Kidney (tissue), 13 donors: ENCODE measurements at regions not wholly inside any gene's neighbourhood (a gene's known extent, or its start where the extent isn't known, plus 50 kb on each side); places are given as distances from the start of the nearest gene placed in this dataset.

Experiments used
- DNase-seq, 5 donors: peaks; one replicate each; pipeline ENCODE4 v3.0.0-alpha.2; 2013 to 2020
- FAIRE-seq: peaks from 2 replicates; lab custom pipeline; 2012; peaks lifted over from hg19 to GRCh38; lab: Jason Lieb, UNC
- H3K27ac ChIP-seq, 2 donors: one replicate each; pipeline ENCODE4 v1.7.0; 2013; ENCODE audit warnings: low read depth in 2 of 2, low read length in 2 of 2, inconsistent platforms in 1 of 2
- H3K27me3 ChIP-seq: one replicate; pipeline ENCODE4 v1.7.1; 2013; ENCODE audit warnings: low read length, inconsistent platforms; ENCODE audit not compliant: control insufficient read depth, insufficient read depth
- H3K36me3 ChIP-seq, 3 donors: one replicate each; pipeline versions ENCODE4 v1.7.0 to v1.7.1; 2013; ENCODE audit warnings: low read length in 3 of 3, control low read depth in 1 of 3, inconsistent platforms in 1 of 3; ENCODE audit not compliant: insufficient read depth in 3 of 3, control insufficient read depth in 2 of 3
- H3K4me1 ChIP-seq, 3 donors: one replicate each; pipeline versions ENCODE4 v1.7.0 to v1.7.1; 2013; ENCODE audit warnings: low read length in 3 of 3, inconsistent platforms in 1 of 3, low read depth in 1 of 3; ENCODE audit not compliant: control insufficient read depth in 2 of 3, insufficient read depth in 2 of 3
- H3K4me3 ChIP-seq, 3 donors: one replicate each; pipeline versions ENCODE4 v1.7.0 to v1.8.1; 2013; ENCODE audit warnings: low read length in 3 of 3, control low read depth in 1 of 3, inconsistent platforms in 1 of 3
- H3K9ac ChIP-seq, 3 donors: one replicate each; pipeline versions ENCODE4 v1.7.0 to v1.7.1; 2013; ENCODE audit warnings: low read length in 3 of 3, control low read depth in 1 of 3, inconsistent platforms in 1 of 3
- H3K9me3 ChIP-seq, 3 donors: one replicate each; pipeline versions ENCODE4 v1.7.0 to v1.7.1; 2013; ENCODE audit warnings: low read length in 3 of 3, control low read depth in 1 of 3, inconsistent platforms in 1 of 3; ENCODE audit not compliant: control insufficient read depth in 2 of 3, insufficient read depth in 1 of 3
- CTCF ChIP-seq: IDR thresholded peaks from 3 replicates; pipeline ENCODE4 v1.5.1; 2012; ENCODE audit warnings: mild to moderate bottlenecking, moderate library complexity, borderline replicate concordance; ENCODE audit not compliant: insufficient read depth; ENCODE audit errors: extremely low read depth
- intact Hi-C: fragments of 100-400 bp; cut with DNase I; formaldehyde crosslinking; loops from one replicate; pipeline ENCODE4 v1.11.1; 2022
- donor health status: control.
- donor health status: control.
- donor health status: control.
- donor health status: control.
- donor health status: control.
- donor health status: DM: yes; HTN: yes; CAD: no.
- donor health status: Normal renal cell carcinoma (clear cell type).

GRCh38 chr14:62027958-62028357 lies 265.7 kb downstream of the SNAPC1 start:
- no peaks in the 10 kb centered on the region for H3K9me3 ChIP-seq
- FAIRE-seq: no peak
- no peaks in the 10 kb centered on the region for H3K36me3 ChIP-seq
- intact Hi-C loops: no loop called here
- no peaks in the 10 kb centered on the region for H3K4me1 ChIP-seq
- no peak for TF ChIP-seq CTCF
- no peak overlapping the region for H3K9ac ChIP-seq
- H3K27me3 ChIP-seq: no peaks in the 10 kb centered on the region
- no peak overlapping the region for H3K27ac ChIP-seq
- no peak overlapping the region for H3K4me3 ChIP-seq
- DNase-seq: no peak

- no peaks in the 10 kb centered on the region for H3K4me1 ChIP-seq
- peaks cover 0 to 2% (median 0%) of the 10 kb centered on the region in 3 donors for H3K9me3 ChIP-seq
- intact Hi-C loops: no loop called here
- H3K27me3 ChIP-seq: no peaks in the 10 kb centered on the region
- no peak overlapping the region for H3K4me3 ChIP-seq
- no peak for TF ChIP-seq CTCF
- FAIRE-seq: no peak
- no peak overlapping the region for H3K27ac ChIP-seq
- H3K9ac ChIP-seq: no peak overlapping the region
- H3K36me3 ChIP-seq: no peaks in the 10 kb centered on the region
- DNase-seq: no peak
Observed at GRCh38 chr14:62029569-62029924, 267.3 kb downstream of the SNAPC1 start.

- FAIRE-seq: no peak
- Histone ChIP-seq H3K4me3 (no peak overlapping the region), H3K36me3 (no peaks in the 10 kb centered on the region), H3K27ac (no peak overlapping the region), H3K9ac (no peak overlapping the region), H3K4me1 (no peaks in the 10 kb centered on the region), H3K27me3 (no peaks in the 10 kb centered on the region), H3K9me3 (peaks cover 0 to 2% (median 0%) of the 10 kb centered on the region in 3 donors)
- DNase-seq: no peak
- intact Hi-C loops: no loop called here
- no peak for TF ChIP-seq CTCF
Observed at GRCh38 chr14:62030387-62030786, 268.2 kb downstream of the SNAPC1 start.

GRCh38 chr14:62031504-62031903 lies 269.3 kb downstream of the SNAPC1 start:
- Histone ChIP-seq H3K36me3 (no peaks in the 10 kb centered on the region), H3K27me3 (no peaks in the 10 kb centered on the region), H3K9ac (no peak overlapping the region), H3K4me3 (no peak overlapping the region), H3K27ac (no peak overlapping the region), H3K9me3 (peaks cover 0 to 2% (median 0%) of the 10 kb centered on the region in 3 donors), H3K4me1 (no peaks in the 10 kb centered on the region)
- no peak for FAIRE-seq
- intact Hi-C loops: no loop called here
- no peak for DNase-seq
- no peak for TF ChIP-seq CTCF
